ENCODE measurements at regions not wholly inside any gene's neighbourhood (a gene's known extent, or its start where the extent isn't known, plus 50 kb on each side); places are given as distances from the start of the nearest gene placed in this dataset.

DNA sequence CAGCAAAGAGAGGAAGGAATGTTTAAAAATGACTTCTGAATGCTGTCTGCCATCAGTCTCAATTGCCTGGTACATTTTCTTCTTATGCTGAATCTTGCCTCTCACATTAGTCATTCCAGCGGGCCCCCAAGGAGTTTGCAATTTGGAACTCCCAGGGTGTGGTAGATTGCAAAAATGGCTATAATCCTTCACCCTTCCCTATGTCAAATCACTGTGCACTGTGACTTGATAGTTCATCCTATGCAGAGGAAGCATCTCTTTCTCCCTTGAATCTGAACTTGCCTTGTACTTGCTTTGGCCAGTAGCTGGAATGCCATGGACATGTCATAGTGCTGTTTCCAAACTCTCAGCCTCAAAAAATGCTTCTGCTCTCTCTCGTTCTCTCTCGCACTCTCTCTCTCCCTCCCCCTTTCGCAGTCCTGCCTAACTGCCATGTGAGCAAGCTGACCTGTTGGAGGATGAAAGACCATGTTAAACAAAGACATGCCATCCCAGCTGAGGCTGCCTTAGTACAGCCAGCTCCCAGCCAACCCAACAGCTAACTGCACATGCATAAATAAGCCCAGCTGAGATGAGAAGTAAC is 284.0 kb upstream of the TLE4 start:
- no peak overlapping the region for H3K4me3 ChIP-seq (replicated peaks in 1 of 3; ENCODE audit: low read depth in 2 of 3, low read length in 3 of 3)
- TF ChIP-seq, protein P1, sequence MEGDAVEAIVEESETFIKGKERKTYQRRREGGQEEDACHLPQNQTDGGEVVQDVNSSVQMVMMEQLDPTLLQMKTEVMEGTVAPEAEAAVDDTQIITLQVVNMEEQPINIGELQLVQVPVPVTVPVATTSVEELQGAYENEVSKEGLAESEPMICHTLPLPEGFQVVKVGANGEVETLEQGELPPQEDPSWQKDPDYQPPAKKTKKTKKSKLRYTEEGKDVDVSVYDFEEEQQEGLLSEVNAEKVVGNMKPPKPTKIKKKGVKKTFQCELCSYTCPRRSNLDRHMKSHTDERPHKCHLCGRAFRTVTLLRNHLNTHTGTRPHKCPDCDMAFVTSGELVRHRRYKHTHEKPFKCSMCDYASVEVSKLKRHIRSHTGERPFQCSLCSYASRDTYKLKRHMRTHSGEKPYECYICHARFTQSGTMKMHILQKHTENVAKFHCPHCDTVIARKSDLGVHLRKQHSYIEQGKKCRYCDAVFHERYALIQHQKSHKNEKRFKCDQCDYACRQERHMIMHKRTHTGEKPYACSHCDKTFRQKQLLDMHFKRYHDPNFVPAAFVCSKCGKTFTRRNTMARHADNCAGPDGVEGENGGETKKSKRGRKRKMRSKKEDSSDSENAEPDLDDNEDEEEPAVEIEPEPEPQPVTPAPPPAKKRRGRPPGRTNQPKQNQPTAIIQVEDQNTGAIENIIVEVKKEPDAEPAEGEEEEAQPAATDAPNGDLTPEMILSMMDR (IDR thresholded peaks at IDR 0.05): no peak
- H3K27me3 Mint-ChIP-seq (ENCODE audit: low read depth in 3 of 3): peaks cover 0 to 1% (median 0%) of the 10 kb centered on the region in 3 donors

DNA sequence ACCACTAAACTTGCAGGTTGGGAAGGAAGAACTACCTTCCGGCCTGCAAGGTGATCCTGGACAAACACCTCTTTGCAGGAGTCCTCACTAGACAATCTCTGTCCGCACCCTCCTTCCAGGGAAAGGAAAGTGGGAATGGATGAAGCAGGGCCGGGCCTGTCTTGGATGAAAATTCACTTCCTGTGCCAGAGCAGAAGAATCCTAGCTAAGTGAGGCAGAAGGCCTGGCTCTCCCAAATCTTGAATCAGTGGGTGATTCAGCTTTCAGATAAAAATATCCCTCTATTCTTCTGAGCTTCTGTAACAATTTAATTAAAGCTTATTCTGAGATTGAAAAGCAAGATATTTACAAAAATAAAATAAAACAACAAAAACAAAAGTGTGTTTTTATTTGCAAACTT is 281.9 kb upstream of the TLE4 start:
- intact Hi-C loops (cut with micrococcal nuclease): no loop called here
- H4K20me1 ChIP-seq (ENCODE audit: insufficient read depth, low read length): no peaks in the 10 kb centered on the region

More for the DNA sequence above, 284.0 kb upstream of the TLE4 start:
- H3K27me3 ChIP-seq (ENCODE audit: control insufficient read depth in 2 of 2, insufficient read depth in 2 of 2, low read length in 2 of 2): no peaks in the 10 kb centered on the region
- H2AFZ ChIP-seq (ENCODE audit: insufficient read depth, low read depth, low read length, poor library complexity, severe bottlenecking): no peak overlapping the region
- no peaks in the 10 kb centered on the region for H3K79me2 ChIP-seq (ENCODE audit: insufficient read depth, low read length)
- no peaks in the 10 kb centered on the region for H3K4me1 ChIP-seq (ENCODE audit: control insufficient read depth in 1 of 2, insufficient read depth in 2 of 2, low read length in 2 of 2)
- no peak overlapping the region for H3K27ac ChIP-seq (ENCODE audit: low read depth in 1 of 2, low read length in 2 of 2)
- no peak overlapping the region for H3K27ac Mint-ChIP-seq
- 82% methylated on average over 3 of the region's 4 CpGs for WGBS (ENCODE audit: insufficient coverage)
- no peak overlapping the region for H3K9ac ChIP-seq (ENCODE audit: insufficient read depth, low read length, poor library complexity, severe bottlenecking)
- intact Hi-C loops (cut with micrococcal nuclease): no loop called here
- no peaks in the 10 kb centered on the region for H3K9me3 ChIP-seq (replicated peaks in 1 of 2; ENCODE audit: control insufficient read depth in 1 of 2, insufficient read depth in 1 of 2, low read length in 2 of 2)
- DNase-seq: no peak
- no peak overlapping the region for H3K4me3 Mint-ChIP-seq
- no peak overlapping the region for H3K4me2 ChIP-seq (replicated peaks; ENCODE audit: extremely low read depth, low read length, poor library complexity, severe bottlenecking)
- H3K4me1 Mint-ChIP-seq: peaks cover 14% of the 10 kb centered on the region
- H3K36me3 Mint-ChIP-seq: no peaks in the 10 kb centered on the region
- H3K9me3 Mint-ChIP-seq: peaks cover 0 to 7% (median 0%) of the 10 kb centered on the region in 7 donors
- H3K36me3 ChIP-seq (replicated peaks in 1 of 2; ENCODE audit: control insufficient read depth in 1 of 2, insufficient read depth in 2 of 2, low read length in 2 of 2): no peaks in the 10 kb centered on the region
- H4K20me1 ChIP-seq (ENCODE audit: insufficient read depth, low read length): no peaks in the 10 kb centered on the region

More for the DNA sequence above, 281.9 kb upstream of the TLE4 start:
- Histone ChIP-seq H3K4me3 (replicated peaks in 1 of 3; ENCODE audit: low read depth in 2 of 3, low read length in 3 of 3) (no peak overlapping the region), H3K27me3 (ENCODE audit: control insufficient read depth in 2 of 2, insufficient read depth in 2 of 2, low read length in 2 of 2) (no peaks in the 10 kb centered on the region), H3K36me3 (replicated peaks in 1 of 2; ENCODE audit: control insufficient read depth in 1 of 2, insufficient read depth in 2 of 2, low read length in 2 of 2) (no peaks in the 10 kb centered on the region), H2AFZ (ENCODE audit: insufficient read depth, low read depth, low read length, poor library complexity, severe bottlenecking) (no peak overlapping the region), H3K27ac (ENCODE audit: low read depth in 1 of 2, low read length in 2 of 2) (no peak overlapping the region), H3K4me2 (replicated peaks; ENCODE audit: extremely low read depth, low read length, poor library complexity, severe bottlenecking) (no peak overlapping the region), H3K79me2 (ENCODE audit: insufficient read depth, low read length) (no peaks in the 10 kb centered on the region), H3K4me1 (ENCODE audit: control insufficient read depth in 1 of 2, insufficient read depth in 2 of 2, low read length in 2 of 2) (no peaks in the 10 kb centered on the region), H3K9me3 (replicated peaks in 1 of 2; ENCODE audit: control insufficient read depth in 1 of 2, insufficient read depth in 1 of 2, low read length in 2 of 2) (no peaks in the 10 kb centered on the region), H3K9ac (ENCODE audit: insufficient read depth, low read length, poor library complexity, severe bottlenecking) (no peak overlapping the region)
- no CpG with 5 or more reads among the region's 3 CpGs for WGBS (ENCODE audit: insufficient coverage)
- peaks cover 0 to 1% (median 0%) of the 10 kb centered on the region in 3 donors for H3K27me3 Mint-ChIP-seq (ENCODE audit: low read depth in 3 of 3)
- TF ChIP-seq, protein P1 (IDR thresholded peaks at IDR 0.05): no peak
- peaks cover 0 to 7% (median 0%) of the 10 kb centered on the region in 7 donors for H3K9me3 Mint-ChIP-seq
- H3K36me3 Mint-ChIP-seq: no peaks in the 10 kb centered on the region
- DNase-seq: no peak
- no peak overlapping the region for H3K4me3 Mint-ChIP-seq
- no peak overlapping the region for H3K27ac Mint-ChIP-seq
- peaks cover 12% of the 10 kb centered on the region for H3K4me1 Mint-ChIP-seq

Data from CD14-positive monocyte (primary cell).